ENCODE measurements at regions not wholly inside any gene's neighbourhood (a gene's known extent, or its start where the extent isn't known, plus 50 kb on each side); places are given as distances from the start of the nearest gene placed in this dataset.

- Histone ChIP-seq H3K4me3 (ENCODE audit: low read depth, low read length, poor library complexity, severe bottlenecking) (no peak overlapping the region), H3K27me3 (replicated peaks; ENCODE audit: insufficient read depth, low read depth, low read length, poor library complexity) (no peaks in the 10 kb centered on the region), H3K27ac (ENCODE audit: low read depth, low read length, poor library complexity, severe bottlenecking) (no peak overlapping the region), H3K9me3 (ENCODE audit: low read depth, low read length, poor library complexity, severe bottlenecking) (no peaks in the 10 kb centered on the region), H3K4me1 (ENCODE audit: insufficient read depth, low read length, poor library complexity, severe bottlenecking) (no peaks in the 10 kb centered on the region), H3K36me3 (ENCODE audit: insufficient read depth, low read length, poor library complexity, severe bottlenecking) (no peaks in the 10 kb centered on the region)
- ChIA-PET POLR2A (ENCODE audit: low non-redundant PET) (no interaction called here), CTCF (no interaction called here)
- TF ChIP-seq CTCF (conservative IDR thresholded peaks at IDR 0.05; ENCODE audit: low read depth, low read length) (no peak), EZH2 (IDR thresholded peaks at IDR 0.05; ENCODE audit: borderline replicate concordance, low read depth, low read length, poor library complexity, severe bottlenecking) (no peak)
- no peak for DNase-seq (ENCODE audit: low spot score)
- no TSS peak for BruUV-seq (replicated peaks)
- intact Hi-C loops (cut with micrococcal nuclease; ENCODE audit: unreplicated experiment), result no loop called here
These were observed 121.4 kb upstream of the SV2C start for GRCh38 chr5:75961818-75962217.

- no peaks in the 10 kb centered on the region for H3K9me3 ChIP-seq (ENCODE audit: low read depth, low read length, poor library complexity, severe bottlenecking)
- H3K4me1 ChIP-seq (ENCODE audit: insufficient read depth, low read length, poor library complexity, severe bottlenecking), result no peaks in the 10 kb centered on the region
- BruUV-seq (replicated peaks), result no TSS peak
- TF ChIP-seq EZH2 (IDR thresholded peaks at IDR 0.05; ENCODE audit: borderline replicate concordance, low read depth, low read length, poor library complexity, severe bottlenecking) (no peak), CTCF (conservative IDR thresholded peaks at IDR 0.05; ENCODE audit: low read depth, low read length) (no peak)
- CTCF ChIA-PET, result no interaction called here
- intact Hi-C loops (cut with micrococcal nuclease; ENCODE audit: unreplicated experiment), result no loop called here
- no peaks in the 10 kb centered on the region for H3K27me3 ChIP-seq (replicated peaks; ENCODE audit: insufficient read depth, low read depth, low read length, poor library complexity)
- POLR2A ChIA-PET (ENCODE audit: low non-redundant PET), result no interaction called here
- no peak overlapping the region for H3K4me3 ChIP-seq (ENCODE audit: low read depth, low read length, poor library complexity, severe bottlenecking)
- no peak overlapping the region for H3K27ac ChIP-seq (ENCODE audit: low read depth, low read length, poor library complexity, severe bottlenecking)
- no peaks in the 10 kb centered on the region for H3K36me3 ChIP-seq (ENCODE audit: insufficient read depth, low read length, poor library complexity, severe bottlenecking)
- no peak for DNase-seq (ENCODE audit: low spot score)
These were observed 123.1 kb upstream of the SV2C start for GRCh38 chr5:75960129-75960528.

- no peak for TF ChIP-seq CTCF (conservative IDR thresholded peaks at IDR 0.05; ENCODE audit: low read depth, low read length)
- no peak for TF ChIP-seq EZH2 (IDR thresholded peaks at IDR 0.05; ENCODE audit: borderline replicate concordance, low read depth, low read length, poor library complexity, severe bottlenecking)
- intact Hi-C loops (cut with micrococcal nuclease; ENCODE audit: unreplicated experiment), result no loop called here
- DNase-seq (ENCODE audit: low spot score), result peak; percentile 64
- Histone ChIP-seq H3K36me3 (ENCODE audit: insufficient read depth, low read length, poor library complexity, severe bottlenecking) (no peaks in the 10 kb centered on the region), H3K27ac (ENCODE audit: low read depth, low read length, poor library complexity, severe bottlenecking) (peak overlapping the region; percentile 84), H3K9me3 (ENCODE audit: low read depth, low read length, poor library complexity, severe bottlenecking) (no peaks in the 10 kb centered on the region), H3K27me3 (replicated peaks; ENCODE audit: insufficient read depth, low read depth, low read length, poor library complexity) (no peaks in the 10 kb centered on the region), H3K4me3 (ENCODE audit: low read depth, low read length, poor library complexity, severe bottlenecking) (no peak overlapping the region), H3K4me1 (ENCODE audit: insufficient read depth, low read length, poor library complexity, severe bottlenecking) (peaks cover 8% of the 10 kb centered on the region)
- CTCF ChIA-PET, result no interaction called here
- BruUV-seq (replicated peaks), result no TSS peak
- POLR2A ChIA-PET (ENCODE audit: low non-redundant PET), result interaction anchor here (0.7 kb wide), 1 partner anchor 245 kb away, joined by 5 read pairs; no protein-coding TSS in a partner anchor
These were observed 130.2 kb upstream of the SV2C start for GRCh38 chr5:75952963-75953362.
